ENCODE measurements at regions not wholly inside any gene's neighbourhood (a gene's known extent, or its start where the extent isn't known, plus 50 kb on each side); places are given as distances from the start of the nearest gene placed in this dataset.
A peak's percentile ranks its signal among the peaks of the same experiment; 100 is the strongest.

DNA sequence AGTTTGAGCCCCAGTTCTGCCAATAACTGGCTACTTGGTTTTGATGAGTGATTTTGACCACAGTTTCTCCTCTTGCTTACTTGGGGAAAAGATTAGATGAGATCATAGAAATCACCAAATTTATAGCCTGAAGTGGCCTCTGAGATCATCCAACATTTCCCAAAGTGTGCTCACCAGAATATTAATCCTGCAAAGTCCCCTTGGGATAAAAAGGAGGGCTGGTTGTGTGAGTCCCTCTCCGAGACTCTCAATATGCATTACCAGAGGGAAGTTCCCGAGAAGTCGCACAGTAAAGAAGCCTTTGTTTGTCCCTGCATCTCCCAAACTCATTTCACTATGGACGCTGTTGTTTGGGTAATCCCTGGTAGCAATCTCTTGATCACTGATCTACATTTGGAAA, 88.4 kb upstream of the ADRA1B start:
- FAIRE-seq (no peak), DNase-seq (ENCODE audit: insufficient read length, low spot score) (no peak)

DNA sequence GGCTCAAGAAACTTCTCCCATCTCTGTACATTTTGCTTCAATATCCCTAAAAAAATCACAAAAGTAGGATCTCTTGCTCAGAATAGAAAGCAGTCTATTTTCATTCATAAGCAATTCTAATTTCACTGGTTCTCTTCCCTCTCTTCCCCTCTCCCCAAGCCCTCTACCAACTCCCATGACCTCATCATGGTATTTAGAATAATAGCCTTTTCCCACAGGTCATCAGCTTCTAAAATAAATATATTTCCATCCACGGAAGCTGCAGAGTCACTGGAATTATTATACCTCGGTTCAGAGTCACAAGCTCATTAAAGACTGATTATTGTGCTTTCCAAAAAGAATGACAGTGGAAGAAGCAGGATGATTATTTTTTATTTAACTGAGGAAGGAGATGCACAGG, 84.2 kb upstream of the ADRA1B start:
- no peak for FAIRE-seq
- DNase-seq (ENCODE audit: insufficient read length, low spot score) = no peak

DNA sequence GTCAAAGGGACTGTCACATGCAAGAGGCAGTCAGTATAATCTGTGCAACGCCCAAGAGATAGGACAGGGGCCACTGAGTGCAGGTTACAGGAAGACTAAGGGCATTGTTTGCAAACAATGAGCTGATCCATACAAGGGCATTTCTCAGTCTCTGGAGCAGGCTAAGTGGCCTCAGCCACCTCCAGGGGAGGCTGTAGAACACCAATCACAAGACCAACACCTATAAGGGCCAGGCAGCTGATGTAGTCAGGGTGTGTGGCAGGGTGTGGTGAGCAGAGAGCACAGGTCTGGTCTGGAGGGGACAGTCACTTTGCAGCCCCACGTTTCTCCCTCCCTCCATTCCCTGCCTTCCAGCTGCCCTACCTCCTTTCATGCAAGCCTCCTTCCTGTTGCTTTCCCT, 83.2 kb upstream of the ADRA1B start:
- DNase-seq (ENCODE audit: insufficient read length, low spot score) (no peak), FAIRE-seq (no peak)

DNA sequence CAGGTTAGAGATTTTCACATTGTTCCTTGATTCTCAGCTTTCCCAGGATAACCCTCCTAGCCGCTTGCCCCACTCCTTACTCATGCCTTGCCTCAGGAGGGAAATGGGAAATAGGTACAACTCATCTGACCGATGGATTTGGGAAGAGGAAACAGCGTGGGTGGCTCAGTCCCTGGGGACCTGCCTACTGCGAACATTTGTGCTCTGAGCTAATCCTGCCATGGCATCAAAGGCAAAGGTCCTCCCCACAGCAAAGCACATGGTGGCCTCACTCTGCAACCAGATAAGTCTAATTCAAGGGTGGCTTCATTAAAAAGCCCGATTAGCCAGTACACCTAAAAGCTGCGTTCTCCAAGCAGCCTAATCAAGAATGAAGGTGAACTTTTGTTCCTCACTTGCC, 82.4 kb upstream of the ADRA1B start:
- FAIRE-seq = no peak

DNA sequence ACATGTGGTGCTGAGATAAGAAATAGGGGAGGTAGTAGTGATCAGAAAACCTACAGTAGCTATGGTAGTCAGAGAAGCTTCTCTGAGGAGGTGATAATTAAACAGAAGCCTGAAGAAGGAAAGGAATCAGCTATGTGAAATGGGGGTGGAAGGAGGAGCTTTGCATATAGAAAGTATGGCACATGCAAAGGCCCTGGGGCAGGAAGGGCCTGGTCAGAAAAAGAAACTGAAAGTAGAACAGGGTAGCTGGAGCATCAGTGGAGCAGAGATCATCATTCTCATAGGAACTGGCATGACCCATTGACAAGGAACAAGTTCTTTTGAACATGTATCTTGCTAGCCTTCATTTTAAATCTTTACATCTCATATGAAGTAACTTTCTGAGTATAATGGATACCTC, 80.7 kb upstream of the ADRA1B start:
- DNase-seq (ENCODE audit: insufficient read length, low spot score) = no peak
- no peak for FAIRE-seq

More for the DNA sequence above, 82.4 kb upstream of the ADRA1B start:
- no peak for DNase-seq (ENCODE audit: insufficient read length, low spot score)

DNA sequence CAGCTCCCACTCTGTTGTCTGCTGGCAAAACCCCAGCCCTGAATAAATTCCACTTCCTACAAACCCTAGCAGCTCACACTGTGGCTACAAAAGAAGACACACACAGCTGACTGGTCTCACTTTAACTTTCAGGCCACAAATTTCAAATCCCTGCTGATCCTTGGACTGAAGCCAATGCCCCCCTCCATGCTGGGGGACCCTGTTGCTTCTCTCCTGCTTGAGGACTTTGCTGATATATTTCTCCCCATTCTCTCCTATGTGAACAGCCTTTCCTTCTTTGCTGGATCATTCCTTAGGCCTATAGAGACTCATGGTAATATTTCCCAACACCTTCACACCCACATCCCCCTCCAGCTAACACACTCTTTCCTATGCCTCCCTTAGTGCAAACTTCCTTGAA, 79.6 kb upstream of the ADRA1B start:
- FAIRE-seq (no peak), DNase-seq (ENCODE audit: insufficient read length, low spot score) (no peak)

DNA sequence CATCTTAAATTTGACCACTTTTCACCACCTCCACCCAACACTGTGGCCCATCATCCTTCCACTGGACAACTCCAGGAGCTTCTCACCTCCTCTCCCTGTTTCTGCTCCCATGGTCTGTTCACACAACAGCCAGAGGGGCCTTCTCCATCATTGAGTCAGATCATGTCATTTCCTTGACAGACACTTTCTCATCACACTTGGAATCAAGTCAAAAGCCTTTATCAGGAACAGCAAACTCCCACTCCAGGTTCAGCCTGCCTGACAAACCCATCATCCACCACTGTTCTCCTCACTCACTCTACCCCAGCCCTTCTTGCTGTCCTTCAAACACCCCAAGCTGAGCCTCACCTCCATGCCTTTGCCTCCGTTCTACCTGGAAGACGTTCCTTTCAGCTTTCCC, 78.4 kb upstream of the ADRA1B start:
- DNase-seq (ENCODE audit: insufficient read length, low spot score) (no peak), FAIRE-seq (no peak)

DNA sequence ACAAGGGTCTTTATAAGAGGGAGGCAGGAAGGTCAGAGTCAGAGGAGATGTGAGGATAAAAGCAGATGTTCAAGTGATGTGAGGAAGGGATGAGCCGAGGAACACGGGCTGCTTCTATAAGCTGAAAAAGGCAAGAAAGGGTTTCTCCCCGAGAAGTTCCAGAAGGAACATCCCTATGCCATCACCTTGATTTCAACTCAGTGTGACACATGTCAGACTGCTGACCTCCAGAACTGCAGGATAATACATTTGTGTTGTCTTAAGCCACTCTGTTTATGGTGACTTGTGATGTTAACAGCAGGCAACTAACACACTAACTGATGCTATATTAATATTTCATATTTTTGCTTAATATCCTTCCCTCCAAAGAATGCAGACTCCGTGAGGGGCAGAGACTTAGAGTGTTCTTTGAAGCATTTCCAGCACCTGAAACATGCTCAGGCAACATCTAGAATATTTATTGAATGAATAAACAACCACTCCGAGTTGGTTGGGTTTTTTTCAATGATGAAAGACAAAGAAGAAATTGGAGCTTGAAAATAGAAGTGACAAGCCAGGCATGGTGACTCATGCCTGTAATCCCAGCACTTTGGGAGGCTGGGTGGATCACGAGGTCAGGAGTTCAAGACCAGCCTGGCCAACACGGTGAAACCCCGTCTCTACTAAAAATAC, 77.6 kb upstream of the ADRA1B start:
- FAIRE-seq (no peak), DNase-seq (ENCODE audit: insufficient read length, low spot score) (no peak)

DNA sequence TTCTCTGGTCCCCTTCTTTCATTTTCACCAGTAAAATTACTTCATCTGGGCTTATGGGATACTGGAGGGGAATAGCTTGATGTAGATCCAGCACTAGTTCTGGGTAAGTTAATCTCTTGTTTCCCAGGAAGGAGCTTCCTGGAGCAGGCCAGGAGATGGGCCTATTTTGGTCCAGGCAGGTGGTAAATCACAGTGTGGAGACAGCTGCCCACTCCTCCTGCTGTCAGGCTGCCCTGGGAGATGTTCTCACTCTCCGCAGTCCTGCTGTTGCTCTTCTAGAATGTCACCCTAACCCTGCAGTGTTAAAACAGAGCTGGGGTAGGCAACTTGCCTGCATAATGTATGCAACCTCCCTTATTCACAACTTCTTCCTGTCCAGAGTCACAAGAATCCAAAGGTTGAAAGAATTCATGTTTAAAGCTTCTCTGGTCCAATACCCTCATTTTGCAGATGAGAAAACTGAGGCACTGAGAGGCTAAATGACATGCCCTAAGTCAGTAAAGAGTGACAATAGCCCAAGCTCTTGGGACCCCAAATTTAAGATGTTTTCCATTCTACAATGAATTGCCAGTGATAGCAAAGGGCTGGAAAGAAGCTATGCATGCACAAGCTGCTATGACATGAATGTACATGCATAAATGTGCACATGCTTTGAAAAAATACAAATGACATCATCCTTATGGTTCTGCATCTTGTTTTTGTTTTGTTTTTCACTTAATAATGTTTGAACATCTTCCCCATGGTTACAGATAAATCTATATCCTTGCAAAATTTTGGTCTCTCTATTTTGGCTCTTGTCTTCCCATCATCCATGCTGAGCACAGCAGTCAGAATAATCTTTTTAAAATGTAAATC, 71.8 kb upstream of the ADRA1B start:
- DNase-seq (ENCODE audit: insufficient read length, low spot score) (no peak), FAIRE-seq (no peak)

DNA sequence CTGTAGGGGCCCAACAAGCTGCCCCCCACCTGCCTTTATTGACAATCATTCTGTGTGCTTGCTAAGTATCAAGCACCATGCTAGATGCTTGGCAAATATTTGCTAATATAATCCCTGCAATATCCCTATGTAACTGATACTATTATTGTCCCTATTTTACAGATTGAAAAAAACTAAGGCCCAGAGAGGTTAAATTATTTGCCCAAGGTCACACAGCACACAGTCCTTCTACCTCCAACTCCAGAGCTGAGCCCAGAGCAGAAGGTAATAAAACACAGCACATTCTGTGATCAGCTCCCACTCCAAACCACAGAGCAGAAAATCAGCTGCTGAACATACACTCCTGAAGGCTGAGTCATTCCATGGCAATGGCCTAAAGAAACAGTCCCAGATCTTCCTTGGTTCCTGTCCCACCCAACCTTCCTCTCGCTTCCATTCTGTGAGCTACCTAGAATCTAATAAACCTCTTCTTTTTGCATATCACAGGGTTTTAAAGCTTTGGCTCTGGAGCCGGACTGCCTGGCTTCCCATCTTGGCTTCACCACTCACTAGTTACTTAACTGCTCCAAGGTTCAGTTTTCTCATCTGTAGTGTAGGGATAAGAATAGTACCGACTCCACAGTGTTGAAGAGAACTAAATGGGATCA, 66.7 kb upstream of the ADRA1B start:
- FAIRE-seq (no peak), DNase-seq (ENCODE audit: insufficient read length, low spot score) (peak; percentile 30)

DNA sequence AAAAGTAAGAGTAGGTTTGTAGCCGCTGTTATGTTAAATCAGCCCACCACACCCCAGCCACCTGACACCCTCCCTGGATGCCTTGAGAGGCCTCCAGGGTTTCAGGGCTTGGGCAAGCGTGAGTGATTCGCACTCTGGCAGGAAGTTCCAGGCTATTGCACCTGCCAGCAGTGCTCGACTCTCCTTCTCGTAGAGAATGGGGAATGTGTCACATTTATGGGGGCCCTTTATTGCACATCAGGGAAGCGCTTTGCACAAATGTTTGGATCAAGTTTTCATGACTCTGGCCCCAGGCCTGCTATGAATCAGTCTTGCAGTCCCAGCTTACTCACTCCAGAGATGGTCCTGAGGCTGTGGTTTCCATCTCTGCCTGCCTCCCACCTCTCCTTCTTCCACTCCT, 66.1 kb upstream of the ADRA1B start:
- DNase-seq (ENCODE audit: insufficient read length, low spot score) = no peak
- no peak for FAIRE-seq

DNA sequence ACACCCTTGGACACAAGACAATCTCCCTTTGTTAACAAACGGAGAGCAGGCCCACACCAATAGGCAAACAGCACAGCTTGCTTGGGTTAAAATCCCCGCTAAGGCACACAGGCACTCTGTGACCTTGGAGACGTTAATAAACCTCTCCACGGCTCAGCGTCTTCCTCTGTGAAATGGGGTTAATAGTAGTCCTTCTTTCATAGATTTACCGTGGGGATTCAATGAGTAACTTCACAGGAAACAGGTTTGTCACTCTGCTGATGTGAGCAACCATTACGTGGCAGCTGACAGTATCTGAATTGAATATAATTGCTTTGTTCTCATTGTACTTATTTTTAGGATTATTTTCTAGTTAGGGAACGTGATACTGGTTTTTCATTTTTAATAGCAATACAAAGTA, 65.2 kb upstream of the ADRA1B start:
- no peak for DNase-seq (ENCODE audit: insufficient read length, low spot score)
- no peak for FAIRE-seq

DNA sequence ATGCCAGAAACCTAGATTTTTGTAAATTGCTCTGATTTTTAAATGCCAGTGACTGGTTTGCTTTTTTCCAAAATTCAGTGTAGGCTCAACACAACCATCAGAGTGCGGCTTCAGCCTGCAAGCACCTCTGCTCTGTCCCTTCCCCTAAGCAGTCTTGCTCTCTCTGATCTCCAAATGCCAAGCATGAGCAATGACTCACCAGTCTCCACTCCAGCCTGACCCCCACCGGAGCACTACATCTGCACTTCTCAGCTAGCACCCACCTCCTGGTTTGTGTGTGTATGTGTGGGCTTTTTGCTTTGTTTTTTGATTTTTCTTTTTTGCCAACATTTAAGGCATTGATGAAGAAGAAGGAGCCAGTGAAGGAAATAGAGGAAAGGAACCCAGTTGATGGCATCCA, 61.4 kb upstream of the ADRA1B start:
- FAIRE-seq (no peak), DNase-seq (ENCODE audit: insufficient read length, low spot score) (no peak)

DNA sequence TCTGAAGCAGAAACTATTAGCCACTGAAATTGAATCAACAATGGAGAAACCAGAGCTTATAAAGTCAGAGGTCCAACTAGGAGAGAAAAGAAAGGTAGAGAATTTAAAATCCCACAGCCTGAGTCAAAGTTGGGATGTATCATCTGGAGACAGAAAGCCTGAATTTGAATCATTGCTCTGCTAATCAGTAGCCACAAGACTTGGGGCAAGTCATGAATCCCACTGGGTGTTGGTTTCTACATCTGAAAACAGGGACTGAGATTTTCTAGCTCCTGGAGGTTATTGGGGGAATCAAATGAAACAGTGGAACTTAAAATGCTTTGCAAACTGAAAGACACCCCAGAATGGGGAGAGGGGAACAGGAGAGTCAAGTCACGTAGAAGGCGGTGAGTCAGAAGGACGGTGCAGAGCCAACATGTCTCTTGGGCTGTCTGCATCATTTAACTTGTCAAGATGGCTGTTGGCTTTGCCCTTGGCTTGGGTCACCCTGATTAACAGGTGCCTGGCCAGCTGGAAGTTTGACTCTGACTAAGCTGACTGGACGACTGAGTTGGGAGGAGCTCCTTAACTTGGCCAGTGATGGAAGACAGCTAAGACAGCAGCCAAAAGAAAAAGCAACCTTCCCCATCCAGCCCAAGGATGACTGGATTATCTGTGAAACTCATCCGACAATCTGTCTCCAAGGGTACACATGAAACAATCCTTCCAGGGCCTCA, 60.6 kb upstream of the ADRA1B start:
- DNase-seq (ENCODE audit: insufficient read length, low spot score) (no peak), FAIRE-seq (no peak)

DNA sequence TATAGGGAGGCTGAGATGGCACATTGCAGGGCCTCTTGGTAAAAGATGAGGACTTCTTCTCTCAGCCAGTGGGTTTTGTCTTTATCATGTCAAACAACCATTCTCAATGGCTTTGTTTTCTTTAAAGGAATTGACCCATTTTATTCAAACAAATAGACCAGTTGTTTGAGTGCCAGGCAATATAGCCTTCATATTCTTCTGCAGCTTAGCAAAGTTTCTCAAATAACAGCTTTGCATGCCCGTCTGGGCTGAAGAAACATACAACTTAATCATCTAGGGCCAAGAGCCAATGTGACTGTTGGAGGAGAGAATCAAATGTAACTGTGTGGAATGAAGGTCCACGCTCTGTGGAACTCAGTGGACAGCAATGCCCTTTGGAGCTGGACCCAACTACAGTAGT, 57.4 kb upstream of the ADRA1B start:
- DNase-seq (ENCODE audit: insufficient read length, low spot score) (no peak), FAIRE-seq (no peak)

DNA sequence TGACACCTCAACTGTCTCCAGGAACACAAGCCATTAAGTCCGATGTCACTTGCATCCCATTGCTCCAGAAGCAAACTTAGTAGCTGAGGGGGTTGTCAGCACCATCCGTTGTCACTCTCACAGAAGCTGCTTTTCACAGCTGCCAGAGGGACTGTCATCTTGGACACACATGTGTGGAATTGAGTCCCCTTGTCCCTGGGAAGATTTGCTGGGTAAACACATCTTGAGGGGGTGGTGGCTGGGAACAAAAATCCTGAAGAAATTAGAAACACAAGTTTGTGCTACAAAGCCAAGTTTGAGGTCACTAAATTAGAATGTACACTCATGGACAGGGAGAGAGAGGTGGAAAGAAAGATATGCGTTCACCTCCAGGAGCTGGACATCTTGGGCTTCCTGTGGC, 55.2 kb upstream of the ADRA1B start:
- DNase-seq (ENCODE audit: insufficient read length, low spot score) = no peak
- FAIRE-seq = no peak

DNA sequence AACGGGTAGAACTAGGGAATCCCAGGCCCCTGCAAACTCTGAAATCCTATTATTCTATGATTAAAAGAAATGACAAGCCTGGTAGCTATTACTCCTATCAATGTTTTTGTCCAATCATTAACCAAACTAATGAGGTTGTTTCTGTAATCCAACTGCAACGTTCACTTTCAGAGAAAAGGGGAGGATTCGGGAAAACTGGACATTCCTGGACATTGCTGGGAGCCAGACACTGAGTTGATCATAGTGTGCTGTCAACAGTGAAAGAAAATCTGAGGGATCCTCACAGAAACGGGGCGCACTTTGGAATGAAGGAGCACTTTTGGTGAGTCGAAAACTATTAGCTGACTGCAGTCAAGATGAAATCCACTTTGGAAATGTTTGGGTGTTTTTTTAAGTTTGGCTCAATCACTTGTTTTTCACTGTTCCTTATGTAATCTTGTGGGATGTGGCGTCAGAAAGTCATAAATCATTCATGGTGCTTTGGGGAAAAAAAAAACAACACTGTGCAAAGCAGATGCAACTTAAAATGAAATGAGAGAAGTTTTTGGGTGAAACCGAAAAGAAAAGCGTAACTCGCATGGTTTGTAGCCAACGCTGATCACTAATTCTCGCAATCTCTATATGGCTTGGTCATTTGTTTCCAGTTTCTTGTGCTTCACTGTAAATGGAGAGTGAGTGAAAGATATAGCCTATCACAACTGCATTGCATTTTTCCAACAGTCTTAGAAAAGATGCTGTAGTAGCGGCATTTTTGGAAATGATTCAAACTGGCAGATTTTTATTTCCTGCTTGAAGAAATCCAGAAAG, 51.2 kb upstream of the ADRA1B start:
- FAIRE-seq (no peak), DNase-seq (ENCODE audit: insufficient read length, low spot score) (no peak)

DNA sequence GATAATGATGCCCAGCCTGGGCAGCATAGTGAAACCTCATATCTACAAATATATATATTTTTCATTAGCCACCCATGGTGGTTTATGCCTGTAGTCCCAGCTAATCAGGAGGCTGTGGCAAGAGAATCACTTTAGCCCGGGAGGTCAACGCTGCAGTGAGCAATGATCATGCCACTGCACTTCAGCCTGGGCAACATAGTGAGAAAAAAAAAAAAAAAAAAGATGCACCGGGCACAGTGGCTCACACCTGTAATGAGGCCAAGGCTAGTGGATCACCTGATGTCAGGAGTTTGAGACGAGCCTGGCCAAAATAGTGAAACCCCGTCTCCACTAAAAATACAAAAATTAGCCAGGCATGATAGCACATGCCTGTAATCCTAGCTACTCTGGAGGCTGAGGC, 50.2 kb upstream of the ADRA1B start:
- DNase-seq (ENCODE audit: insufficient read length, low spot score) = no peak
- no peak for FAIRE-seq
